ENCODE measurements at regions not wholly inside any gene's neighbourhood (a gene's known extent, or its start where the extent isn't known, plus 50 kb on each side); places are given as distances from the start of the nearest gene placed in this dataset.

DNA sequence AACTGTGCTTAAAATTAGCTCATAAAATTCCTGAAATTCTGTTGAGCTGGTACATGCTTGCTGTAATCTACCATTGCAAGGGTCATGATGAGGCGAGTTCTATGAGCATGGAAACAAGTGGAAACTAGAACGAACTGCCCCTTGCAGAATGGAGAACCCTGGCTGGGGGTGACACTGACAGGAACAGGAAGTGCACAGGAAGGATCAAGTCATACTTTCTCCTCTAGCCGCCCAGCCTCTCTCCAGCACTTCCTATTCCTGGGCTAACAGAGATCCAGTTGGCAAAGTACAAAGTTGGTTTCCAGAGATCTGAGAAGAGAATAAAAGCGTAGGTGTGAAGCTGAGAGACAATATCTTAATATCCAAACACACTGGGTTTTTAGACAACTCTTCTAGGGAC lies 414.2 kb upstream of the PODXL start:
- DNase-seq (ENCODE audit: extremely low read depth in 1 of 11, low read depth in 9 of 11, low spot score in 4 of 11), result no peak

DNA sequence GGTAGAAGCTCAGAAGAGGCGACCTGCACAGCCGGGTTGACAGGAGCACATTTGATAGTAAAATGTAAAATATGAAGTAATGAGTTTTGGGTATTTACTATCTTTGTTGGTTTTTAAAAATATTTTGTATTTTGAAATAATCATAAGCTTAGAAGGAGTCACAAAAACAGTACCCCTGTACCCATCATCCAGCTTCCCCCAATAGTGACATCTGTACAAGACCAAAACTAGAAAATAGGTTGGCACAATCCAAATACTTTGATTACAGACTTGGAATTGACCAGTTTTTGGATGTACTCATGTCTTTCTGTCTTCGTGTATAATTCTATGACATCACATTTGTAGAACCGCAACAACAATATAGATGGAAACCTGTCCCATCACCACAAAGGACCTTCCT lies 413.1 kb upstream of the PODXL start:
- no peak for DNase-seq (ENCODE audit: extremely low read depth in 1 of 11, low read depth in 9 of 11, low spot score in 4 of 11)

DNA sequence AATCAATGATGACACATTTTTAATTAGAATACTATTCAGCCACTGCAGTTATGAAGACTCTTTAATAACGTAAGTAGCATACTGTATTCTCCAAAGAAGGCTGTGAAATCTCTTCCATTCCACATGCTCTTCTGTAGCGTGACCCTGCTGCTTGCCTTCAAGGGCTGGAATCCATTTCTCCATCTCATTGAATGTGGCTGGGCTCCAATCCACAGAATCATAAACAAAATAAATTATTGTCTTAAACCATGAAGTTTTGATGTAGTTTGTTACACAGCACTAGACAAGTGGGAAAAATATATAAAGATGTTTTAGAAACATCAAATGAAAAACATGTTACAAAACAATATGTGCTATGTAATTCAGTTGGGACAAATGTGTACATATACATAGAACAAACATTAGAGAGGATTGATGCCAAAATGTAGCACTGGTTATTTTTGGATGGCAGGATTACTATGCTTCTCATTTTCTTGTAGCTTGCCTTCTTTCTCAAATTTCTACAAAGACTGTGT lies 410.8 kb upstream of the PODXL start:
- peak in 2 of 11 donors; percentile 13 to 20 for DNase-seq (ENCODE audit: extremely low read depth in 1 of 11, low read depth in 9 of 11, low spot score in 4 of 11)

DNA sequence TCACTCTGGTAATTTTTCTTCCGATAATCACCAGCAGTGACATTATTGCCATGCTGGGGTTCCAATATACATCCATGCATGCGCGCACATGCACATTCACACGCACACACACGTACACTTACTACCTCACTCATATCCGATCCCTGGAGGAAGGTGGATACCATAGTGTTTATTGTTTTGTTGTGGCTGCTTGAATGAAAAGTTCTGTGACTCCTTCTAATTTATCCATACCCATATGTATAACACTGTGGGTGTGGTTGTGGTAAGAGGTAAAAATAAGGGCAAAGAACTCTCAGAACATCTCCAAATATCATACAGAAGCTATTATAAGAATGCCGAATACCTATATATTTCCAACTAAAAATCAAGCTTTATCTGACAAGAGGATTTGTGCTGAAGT lies 407.8 kb upstream of the PODXL start:
- no peak for DNase-seq (ENCODE audit: extremely low read depth in 1 of 11, low read depth in 9 of 11, low spot score in 4 of 11)

DNA sequence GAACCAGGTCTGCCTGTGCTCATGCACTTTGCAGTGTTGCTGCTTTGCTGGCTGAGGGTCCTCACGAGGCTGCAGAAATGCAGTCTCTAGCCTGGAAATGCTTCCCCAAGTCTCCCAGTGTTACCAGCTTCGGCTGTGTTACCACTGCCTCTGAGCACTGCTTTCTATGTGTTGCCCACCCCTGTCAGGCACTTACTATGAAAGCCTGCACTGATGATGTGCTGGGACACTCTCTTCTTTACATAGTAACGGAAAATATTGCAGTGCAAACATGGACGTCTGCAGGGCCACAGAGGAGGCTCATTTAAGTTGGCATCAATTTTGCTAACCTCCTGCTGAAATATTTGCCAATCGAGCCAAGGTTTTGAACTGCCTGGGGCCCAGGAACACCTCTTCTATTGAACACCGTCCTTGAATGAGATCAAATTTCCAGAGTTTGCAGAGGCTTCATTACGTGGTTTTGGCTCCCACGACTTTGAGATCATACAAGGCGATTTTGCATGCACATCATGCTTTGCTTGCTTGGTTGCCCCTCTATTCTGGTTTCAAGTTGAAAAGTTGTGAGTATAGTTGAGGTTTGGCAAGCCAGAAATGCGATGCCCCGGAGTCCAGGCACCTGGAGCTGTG lies 404.7 kb upstream of the PODXL start:
- DNase-seq (ENCODE audit: extremely low read depth in 1 of 11, low read depth in 9 of 11, low spot score in 4 of 11), result no peak

DNA sequence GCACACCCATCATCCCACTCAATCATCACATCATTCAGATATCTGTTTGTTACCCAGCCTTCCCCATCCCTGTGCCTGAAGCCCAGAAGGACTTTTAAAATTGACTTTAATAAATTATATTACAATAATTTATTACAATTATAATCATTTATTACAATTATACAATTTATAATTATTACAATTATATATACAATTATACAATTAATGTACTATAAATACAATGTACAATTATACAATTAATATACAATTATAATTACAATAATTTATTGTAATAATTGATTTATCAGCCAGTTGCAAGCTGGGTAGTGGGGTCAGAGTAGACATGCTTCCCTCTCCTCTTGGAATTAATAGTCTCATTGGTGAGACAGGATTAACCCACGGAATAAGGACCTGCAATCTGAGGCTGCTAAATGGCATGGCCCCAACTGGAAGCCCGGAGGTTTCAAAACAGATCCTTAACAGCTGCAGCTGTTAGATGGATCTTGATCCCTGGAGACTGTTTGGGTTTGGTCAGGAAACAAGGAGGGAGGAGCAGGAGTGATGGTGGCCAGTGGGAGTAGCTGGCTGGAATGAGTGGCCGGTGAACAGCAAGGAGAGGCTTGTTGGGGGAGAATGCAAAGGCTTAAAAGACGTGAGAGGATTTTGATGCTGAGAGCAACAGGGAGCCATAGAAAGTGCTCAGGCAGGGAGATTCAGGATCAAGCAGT lies 402.8 kb upstream of the PODXL start:
- DNase-seq (ENCODE audit: extremely low read depth in 1 of 11, low read depth in 9 of 11, low spot score in 4 of 11), result no peak

DNA sequence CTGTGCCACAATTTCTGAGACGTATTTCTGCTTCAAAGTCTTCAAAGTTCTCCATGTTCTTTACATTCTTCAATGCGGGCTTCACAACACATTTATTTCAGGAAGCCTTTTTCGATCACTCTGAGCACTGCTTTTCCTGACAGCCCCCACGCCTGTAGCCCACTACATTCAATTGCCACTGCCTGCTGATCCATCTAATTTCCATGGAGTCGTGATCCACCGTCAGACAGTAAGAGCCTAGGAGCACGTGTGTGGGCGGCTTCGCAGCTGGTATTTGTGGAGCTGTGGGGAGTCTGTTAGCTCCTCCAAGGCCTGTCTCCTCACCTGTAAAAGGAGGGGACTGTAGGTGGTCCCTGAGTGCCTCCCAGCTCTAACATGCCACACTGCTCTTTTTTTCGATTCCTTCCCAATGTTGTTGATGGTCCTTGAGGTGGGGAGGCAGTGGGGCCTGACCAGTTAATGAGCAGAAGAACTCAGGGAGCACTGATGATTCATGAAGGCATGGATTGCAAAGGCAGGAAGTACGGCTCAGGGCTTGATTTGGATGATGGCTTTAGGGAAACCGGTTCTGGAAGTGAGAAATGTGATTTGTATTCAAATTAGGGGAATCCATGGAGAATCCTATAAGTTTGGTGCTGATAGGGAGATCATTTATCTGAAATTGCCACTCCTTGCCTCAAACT lies 401.1 kb upstream of the PODXL start:
- DNase-seq (ENCODE audit: extremely low read depth in 1 of 11, low read depth in 9 of 11, low spot score in 4 of 11), result no peak

DNA sequence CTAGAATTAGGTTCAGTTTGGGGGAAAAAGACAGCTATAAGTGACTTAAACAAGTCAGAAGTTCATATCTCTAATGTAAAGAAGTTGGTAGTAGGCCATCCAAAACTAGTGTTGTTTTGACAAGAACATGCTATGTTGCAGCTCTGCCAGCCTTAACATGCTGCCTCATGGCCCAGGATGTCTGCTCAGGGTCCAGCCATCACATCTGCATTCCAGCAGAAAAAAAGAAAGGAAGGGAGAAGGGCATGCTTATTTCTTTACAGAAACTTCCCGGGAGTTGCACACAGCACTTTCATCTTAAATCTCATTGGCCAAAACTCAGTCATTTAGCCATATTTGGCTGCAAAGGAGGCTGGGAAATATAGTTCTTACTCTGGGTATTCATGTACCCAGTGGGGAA lies 400.4 kb upstream of the PODXL start:
- no peak for DNase-seq (ENCODE audit: extremely low read depth in 1 of 11, low read depth in 9 of 11, low spot score in 4 of 11)

DNA sequence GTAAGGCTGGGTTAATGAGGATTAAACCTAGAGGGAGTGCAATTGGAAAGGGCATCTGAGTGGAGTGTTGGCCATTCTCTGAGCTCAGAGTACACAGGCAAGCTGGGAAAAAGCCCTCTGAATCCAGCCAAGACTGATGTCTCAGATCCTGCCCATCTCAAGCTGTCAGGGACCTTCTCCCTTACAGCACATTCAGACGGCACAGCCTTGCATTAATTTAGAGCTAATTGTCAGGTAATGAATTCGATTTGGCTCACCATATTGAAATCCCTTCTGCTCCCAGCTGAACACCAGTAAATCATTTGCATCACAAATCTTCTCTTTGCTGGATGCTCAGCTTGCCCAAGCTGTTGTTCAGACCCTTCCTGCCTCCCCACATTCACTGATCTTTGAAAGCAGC lies 399.3 kb upstream of the PODXL start:
- DNase-seq (ENCODE audit: extremely low read depth in 1 of 11, low read depth in 9 of 11, low spot score in 4 of 11), result no peak

DNA sequence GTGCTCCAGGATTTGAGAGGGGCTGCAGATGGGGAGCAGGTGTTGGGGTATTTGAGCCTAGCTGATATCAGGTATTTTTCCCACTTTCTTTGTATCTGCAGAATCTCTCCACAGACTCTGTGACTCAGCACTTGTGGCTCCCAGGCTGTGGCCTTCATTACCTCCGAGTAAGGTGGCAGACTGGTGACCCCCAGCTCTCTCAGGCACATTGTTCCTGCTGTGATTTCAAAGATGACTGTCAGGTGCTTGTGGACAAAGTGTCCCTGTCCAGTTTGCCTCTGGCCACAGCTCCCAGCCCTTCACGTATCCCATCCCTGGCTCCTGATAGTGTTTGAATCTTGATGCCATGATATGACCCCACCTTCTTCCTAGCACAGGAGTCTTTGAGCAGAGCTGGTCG lies 396.8 kb upstream of the PODXL start:
- DNase-seq (ENCODE audit: extremely low read depth in 1 of 11, low read depth in 9 of 11, low spot score in 4 of 11), result no peak

DNA sequence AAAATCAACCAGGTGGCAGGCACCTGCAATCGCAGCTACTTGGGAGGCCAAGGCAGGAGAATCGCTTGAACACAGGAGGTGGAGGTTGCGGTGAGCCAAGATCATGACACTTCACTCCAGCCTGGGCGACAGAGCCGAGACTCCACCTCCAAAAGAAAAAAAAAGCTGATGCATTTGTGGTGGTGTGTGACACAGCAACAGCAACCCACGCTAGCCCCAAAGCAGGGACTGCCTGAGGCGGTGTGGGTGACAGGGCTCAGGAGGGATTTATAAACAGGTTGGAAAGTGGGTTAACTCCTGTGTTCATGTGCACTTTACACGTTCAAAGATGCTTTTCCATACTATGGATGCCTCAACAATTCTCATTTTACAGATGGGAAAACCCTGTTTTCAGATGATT lies 395.9 kb upstream of the PODXL start:
- DNase-seq (ENCODE audit: extremely low read depth in 1 of 11, low read depth in 9 of 11, low spot score in 4 of 11), result no peak

DNA sequence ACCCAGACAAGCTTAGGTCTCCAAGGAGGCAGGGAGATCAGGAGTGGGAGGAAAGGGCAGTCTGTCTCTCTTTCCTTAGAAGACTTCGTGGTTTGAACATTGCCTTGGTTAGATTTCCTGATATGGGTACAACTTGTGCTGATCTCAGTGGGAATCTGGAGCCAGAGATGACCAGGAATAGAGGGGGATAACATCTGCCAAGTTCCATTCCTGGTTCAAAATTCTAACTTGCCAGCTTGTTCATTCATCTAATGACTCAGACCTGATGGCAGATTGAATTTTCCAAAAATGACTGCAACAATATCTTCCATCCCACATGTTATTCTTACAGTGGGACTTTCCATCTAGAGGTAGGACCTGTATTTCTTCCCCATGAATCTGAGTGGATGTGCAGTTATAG lies 394.3 kb upstream of the PODXL start:
- DNase-seq (ENCODE audit: extremely low read depth in 1 of 11, low read depth in 9 of 11, low spot score in 4 of 11), result no peak

DNA sequence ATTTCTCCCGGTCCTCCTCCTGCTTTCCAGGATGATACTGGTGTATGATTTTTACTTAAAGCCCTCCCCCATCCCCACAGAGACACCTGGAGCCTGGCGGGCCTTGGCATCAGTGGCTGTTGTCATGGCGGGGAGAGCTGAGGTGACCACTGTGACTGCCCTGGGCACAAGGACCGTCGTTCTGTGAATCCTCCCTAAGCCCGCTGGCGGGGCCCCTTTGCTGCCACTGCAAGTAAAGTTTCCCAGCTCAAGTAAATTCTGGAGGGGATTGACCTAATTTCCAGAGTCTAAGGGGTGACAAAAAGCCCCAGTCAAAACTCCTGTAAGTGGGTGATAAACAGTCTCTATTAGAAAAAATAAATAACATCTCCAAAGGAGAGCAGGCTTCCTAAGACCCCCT lies 393.2 kb upstream of the PODXL start:
- no peak for DNase-seq (ENCODE audit: extremely low read depth in 1 of 11, low read depth in 9 of 11, low spot score in 4 of 11)

DNA sequence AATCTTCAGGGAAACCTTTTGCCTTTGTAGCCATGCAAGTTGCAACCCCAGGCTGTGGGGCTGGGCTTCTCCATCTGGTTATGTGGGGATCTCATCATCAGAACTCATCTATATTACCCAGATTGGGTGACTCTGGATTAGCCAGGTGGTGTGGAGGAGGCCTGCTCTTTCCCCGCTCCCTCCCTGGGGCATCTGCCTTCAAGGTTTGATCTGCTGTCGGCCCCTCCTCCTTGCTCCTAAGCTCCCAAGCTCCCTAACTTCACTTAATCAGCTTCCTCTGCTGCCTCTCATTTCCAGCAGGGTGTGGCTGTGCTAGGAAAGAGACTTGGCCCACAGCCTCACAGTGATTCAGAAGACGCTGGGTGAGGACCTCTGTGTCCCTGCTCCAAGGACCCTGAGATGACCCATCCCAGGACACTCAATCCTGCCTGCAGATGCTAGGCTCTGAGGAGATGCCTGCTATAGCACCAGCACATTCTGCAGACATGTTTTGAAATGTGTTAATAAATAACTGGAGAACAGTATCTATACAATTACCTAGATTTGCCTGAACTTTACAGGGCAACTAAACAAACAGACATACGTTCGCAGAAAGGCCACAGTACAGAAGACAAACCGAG lies 392.1 kb upstream of the PODXL start:
- no peak for DNase-seq (ENCODE audit: extremely low read depth in 1 of 11, low read depth in 9 of 11, low spot score in 4 of 11)

DNA sequence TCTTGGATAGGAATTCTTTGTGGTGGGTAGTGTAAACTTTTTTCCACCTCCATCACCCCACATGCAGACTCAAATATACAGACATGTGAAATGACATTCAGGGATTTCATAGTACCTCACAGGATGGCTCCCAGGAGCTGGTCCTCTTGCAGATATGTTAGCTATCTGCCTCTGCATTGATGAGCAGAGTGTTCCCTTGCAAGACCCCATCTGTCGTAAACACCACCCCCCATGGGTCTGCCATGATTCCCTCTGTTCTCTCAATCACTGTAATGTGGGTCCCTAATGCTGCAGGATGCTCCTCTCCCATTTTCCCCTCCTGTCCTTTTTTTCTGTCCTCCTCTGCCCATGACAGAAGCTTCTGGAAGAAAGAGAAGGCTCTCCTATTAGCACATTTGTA lies 391.2 kb upstream of the PODXL start:
- no peak for DNase-seq (ENCODE audit: extremely low read depth in 1 of 11, low read depth in 9 of 11, low spot score in 4 of 11)

DNA sequence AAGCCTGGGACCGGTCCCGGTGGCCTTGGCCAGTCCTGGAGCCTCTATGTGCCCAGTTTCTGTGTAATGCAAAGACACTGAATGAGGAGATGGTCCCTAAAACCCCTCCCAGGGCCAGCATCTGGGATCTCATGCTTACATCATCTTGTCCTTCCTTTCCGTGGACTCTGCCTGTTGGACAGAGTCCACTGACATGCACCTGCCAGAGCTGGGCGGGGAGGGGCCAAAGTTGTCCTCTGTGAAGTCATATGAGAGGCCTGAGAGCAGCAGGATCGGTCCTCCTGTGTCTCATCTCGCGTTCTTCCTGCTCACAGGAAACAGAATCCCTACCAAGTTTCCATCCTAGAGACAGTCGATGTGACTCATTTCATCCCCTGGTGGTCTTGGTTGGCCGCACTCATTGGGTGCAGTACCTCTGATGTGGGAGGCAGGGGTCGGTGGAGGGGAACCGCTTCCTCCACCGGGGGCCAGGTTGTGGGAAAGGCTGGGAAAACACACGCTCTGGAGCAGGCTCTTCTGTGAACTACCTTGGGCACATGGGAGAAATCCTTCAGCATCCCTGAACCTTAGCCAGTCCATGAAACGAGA lies 389.6 kb upstream of the PODXL start:
- DNase-seq (ENCODE audit: extremely low read depth in 1 of 11, low read depth in 9 of 11, low spot score in 4 of 11), result peak in 1 of 11 donors; percentile 18

DNA sequence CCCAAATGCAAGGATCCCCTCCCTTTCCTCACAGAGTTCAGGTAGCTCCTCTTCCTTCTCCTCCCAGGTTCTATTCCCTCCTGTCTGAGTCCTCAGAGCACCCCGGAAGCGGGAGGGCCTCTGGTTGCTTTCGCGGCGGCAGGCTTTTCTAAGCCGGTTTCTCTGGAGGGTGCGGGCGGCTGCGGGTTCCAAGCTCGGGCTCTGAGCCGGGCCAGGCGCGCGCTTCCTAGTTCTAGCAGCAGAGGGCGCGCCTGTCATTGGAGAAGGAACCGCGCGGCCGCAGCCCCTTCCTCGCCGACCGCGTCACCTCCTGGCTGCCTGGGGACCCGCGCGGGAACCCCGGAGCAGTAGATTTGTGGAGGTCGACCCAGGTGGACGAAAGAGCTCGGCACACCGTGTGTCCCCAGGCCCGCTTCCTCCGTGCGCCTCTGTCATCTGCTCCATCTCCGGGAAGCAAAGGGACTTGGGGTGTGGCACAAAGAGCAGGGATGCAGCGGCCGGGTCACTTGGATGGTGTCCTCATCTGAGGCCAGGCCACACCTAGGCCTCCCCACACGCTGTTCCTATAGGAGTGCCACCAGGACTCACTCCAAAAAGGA lies 389.0 kb upstream of the PODXL start:
- peak in 6 of 11 donors; percentile 44 to 61 (median 54) for DNase-seq (ENCODE audit: extremely low read depth in 1 of 11, low read depth in 9 of 11, low spot score in 4 of 11)

DNA sequence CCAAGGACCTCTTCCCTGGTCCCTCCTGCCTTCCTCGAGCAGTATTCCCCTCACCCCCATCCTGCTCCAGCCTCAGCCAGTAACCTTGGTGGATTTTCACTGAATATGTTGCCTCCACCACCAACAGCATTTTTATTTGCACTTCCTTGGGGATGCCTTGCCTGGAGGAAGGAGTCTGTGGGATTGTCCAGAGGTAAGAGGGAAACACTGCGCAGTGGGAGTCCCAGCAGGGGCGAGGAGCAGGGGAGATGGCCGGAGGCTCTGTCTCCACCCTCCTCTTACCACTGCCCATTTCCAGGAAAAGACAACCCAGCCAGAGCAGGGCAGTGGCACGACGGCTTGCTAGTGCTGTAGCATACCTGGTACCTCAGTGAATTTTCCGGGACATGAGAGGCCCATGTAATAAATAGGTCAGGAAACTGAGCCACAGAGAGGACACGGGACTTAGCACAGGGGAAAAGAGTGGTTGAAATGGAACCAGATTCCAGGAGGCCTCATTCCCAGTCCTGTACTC lies 388.2 kb upstream of the PODXL start:
- no peak for DNase-seq (ENCODE audit: extremely low read depth in 1 of 11, low read depth in 9 of 11, low spot score in 4 of 11)

DNA sequence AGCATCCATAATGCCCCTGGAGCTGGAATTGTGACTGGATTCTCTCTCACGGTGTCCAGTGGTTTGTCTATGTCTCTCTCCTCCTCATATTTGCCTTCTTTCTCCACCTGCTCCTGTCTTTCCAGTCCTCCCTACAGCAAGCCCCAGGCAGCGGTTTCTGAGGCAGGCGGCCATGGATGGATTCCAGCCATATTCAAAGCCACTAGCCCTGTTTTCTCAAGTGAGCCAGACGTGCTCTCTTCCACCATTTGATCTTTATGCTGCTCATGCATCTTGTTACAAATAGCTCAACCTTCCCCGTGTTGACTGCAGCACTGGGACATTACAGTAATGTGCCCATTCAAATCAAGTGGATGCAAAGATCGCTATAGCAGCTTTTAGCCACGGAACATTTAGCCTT lies 387.2 kb upstream of the PODXL start:
- DNase-seq (ENCODE audit: extremely low read depth in 1 of 11, low read depth in 9 of 11, low spot score in 4 of 11), result no peak

All from renal cortex interstitium (tissue), 11 donors.